Ovary (tissue), 3 donors: ENCODE measurements at regions not wholly inside any gene's neighbourhood (a gene's known extent, or its start where the extent isn't known, plus 50 kb on each side); places are given as distances from the start of the nearest gene placed in this dataset.

Source experiments
- POLR2A ChIP-seq: fragments of 450-650 bp; IDR thresholded peaks from one replicate; pipeline ENCODE4 v1.6.1; 2017; ENCODE audit warnings: antibody characterized with exemption, mild to moderate bottlenecking, moderate library complexity
- TF ChIP-seq, protein P1 (sequence below), 3 donors: fragments of 450-650 bp in 2 of 3; fragments of 200-600 bp in 1 of 3; IDR thresholded peaks; one replicate each; pipeline versions ENCODE4 v1.5.1 to v1.8.0; 2016 to 2022; ENCODE audit warnings: antibody characterized with exemption in 3 of 3, mild to moderate bottlenecking in 1 of 3
- donor health status: DM: no; HTN: no; CAD: no.

DNA sequence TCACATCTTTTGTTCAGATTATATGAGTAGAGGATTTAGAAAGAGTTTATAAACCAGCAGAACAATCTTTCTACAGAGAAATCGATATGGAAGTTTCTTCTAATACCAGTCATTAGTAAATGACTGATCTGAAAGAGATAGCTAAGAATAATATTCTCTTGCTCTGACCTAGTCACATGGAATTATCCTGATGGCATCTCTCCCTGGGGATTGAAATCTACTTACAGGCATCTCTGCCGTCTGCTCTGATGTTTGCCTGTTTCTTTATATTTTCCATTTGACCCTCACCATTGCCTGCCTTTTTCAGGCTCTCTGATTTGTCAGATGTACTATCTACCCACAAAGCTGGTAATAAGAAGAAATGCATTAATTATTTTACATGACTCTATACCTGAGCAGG, 1157.3 kb downstream of the PCDH7 start:
- TF ChIP-seq, protein P1, sequence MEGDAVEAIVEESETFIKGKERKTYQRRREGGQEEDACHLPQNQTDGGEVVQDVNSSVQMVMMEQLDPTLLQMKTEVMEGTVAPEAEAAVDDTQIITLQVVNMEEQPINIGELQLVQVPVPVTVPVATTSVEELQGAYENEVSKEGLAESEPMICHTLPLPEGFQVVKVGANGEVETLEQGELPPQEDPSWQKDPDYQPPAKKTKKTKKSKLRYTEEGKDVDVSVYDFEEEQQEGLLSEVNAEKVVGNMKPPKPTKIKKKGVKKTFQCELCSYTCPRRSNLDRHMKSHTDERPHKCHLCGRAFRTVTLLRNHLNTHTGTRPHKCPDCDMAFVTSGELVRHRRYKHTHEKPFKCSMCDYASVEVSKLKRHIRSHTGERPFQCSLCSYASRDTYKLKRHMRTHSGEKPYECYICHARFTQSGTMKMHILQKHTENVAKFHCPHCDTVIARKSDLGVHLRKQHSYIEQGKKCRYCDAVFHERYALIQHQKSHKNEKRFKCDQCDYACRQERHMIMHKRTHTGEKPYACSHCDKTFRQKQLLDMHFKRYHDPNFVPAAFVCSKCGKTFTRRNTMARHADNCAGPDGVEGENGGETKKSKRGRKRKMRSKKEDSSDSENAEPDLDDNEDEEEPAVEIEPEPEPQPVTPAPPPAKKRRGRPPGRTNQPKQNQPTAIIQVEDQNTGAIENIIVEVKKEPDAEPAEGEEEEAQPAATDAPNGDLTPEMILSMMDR (IDR thresholded peaks at IDR 0.05), result no peak
- no peak for TF ChIP-seq POLR2A
